Omental fat pad (tissue), 3 donors: ENCODE measurements at regions not wholly inside any gene's neighbourhood (a gene's known extent, or its start where the extent isn't known, plus 50 kb on each side); places are given as distances from the start of the nearest gene placed in this dataset.

Experiments used
- ATAC-seq: fragments of 150-250 bp; one replicate; pipeline ENCODE4 v1.9.1; 2016; ENCODE audit warnings: mild to moderate bottlenecking, moderate library complexity; ENCODE audit not compliant: low FRiP score
- DNase-seq: peaks from one replicate; pipeline ENCODE4 v3.0.0-alpha.2; 2019; ENCODE audit warnings: low spot score
- CTCF ChIP-seq, 3 donors: fragments of 450-650 bp; IDR thresholded peaks; one replicate each; pipeline ENCODE4 v1.5.1; 2016 to 2017; ENCODE audit warnings: antibody characterized with exemption in 3 of 3, mild to moderate bottlenecking in 3 of 3, moderate library complexity in 2 of 3

- ATAC-seq = no peak
- no peak for DNase-seq
- no peak for TF ChIP-seq CTCF (IDR thresholded peaks at IDR 0.05)
Measured at GRCh38 chr11:109267293-109268095, 154.5 kb upstream of the C11orf87 start.

GRCh38 chr11:109275931-109276330, 146.1 kb upstream of the C11orf87 start:
- no peak for TF ChIP-seq CTCF (IDR thresholded peaks at IDR 0.05)
- no peak for ATAC-seq

GRCh38 chr11:109285465-109285864, 136.5 kb upstream of the C11orf87 start:
- ATAC-seq = no peak
- no peak for TF ChIP-seq CTCF (IDR thresholded peaks at IDR 0.05)

More at GRCh38 chr11:109275931-109276330, 146.1 kb upstream of the C11orf87 start:
- DNase-seq = no peak

GRCh38 chr11:109291553-109291952, 130.4 kb upstream of the C11orf87 start:
- no peak for TF ChIP-seq CTCF (IDR thresholded peaks at IDR 0.05)
- DNase-seq (no peak), ATAC-seq (no peak)

More at GRCh38 chr11:109285465-109285864, 136.5 kb upstream of the C11orf87 start:
- DNase-seq = no peak

- DNase-seq (no peak), ATAC-seq (no peak)
- no peak for TF ChIP-seq CTCF (IDR thresholded peaks at IDR 0.05)
Measured at GRCh38 chr11:109298865-109299264, 123.1 kb upstream of the C11orf87 start.

- ATAC-seq = no peak
- no peak for TF ChIP-seq CTCF (IDR thresholded peaks at IDR 0.05)
- no peak for DNase-seq
Measured at GRCh38 chr11:109300211-109300610, 121.8 kb upstream of the C11orf87 start.
